Suprapubic skin (tissue), 4 donors: ENCODE measurements at regions not wholly inside any gene's neighbourhood (a gene's known extent, or its start where the extent isn't known, plus 50 kb on each side); places are given as distances from the start of the nearest gene placed in this dataset.
"Not testable (repeated sequence)": the region's sequence is repeated elsewhere in the genome, so short reads cannot be mapped to it uniquely, and the experiment has no call there.

Experiments used
- DNase-seq, 2 donors: peaks; one replicate each; pipeline ENCODE4 v3.0.0-alpha.2; 2019; ENCODE audit warnings: low spot score in 2 of 2
- H3K27ac ChIP-seq: fragments of 200-600 bp; sonication (generic); one replicate; pipeline ENCODE4 v1.5.1; 2019
- H3K27me3 ChIP-seq: fragments of 200-600 bp; sonication (generic); one replicate; pipeline ENCODE4 v1.5.1; 2019
- H3K36me3 ChIP-seq: fragments of 200-600 bp; sonication (generic); one replicate; pipeline ENCODE4 v1.5.1; 2019
- H3K4me1 ChIP-seq: fragments of 200-600 bp; sonication (generic); one replicate; pipeline ENCODE4 v1.5.1; 2019
- H3K4me3 ChIP-seq: fragments of 200-600 bp; sonication (generic); one replicate; pipeline ENCODE4 v1.5.1; 2019; ENCODE audit warnings: mild to moderate bottlenecking
- H3K9me3 ChIP-seq: fragments of 200-600 bp; sonication (generic); one replicate; pipeline ENCODE4 v1.5.1; 2019
- EP300 ChIP-seq: sonication (generic); formaldehyde crosslinking; IDR thresholded peaks from one replicate; pipeline ENCODE4 v1.6.1; 2017; ENCODE audit warnings: antibody characterized with exemption
- POLR2A ChIP-seq, 2 donors: fragments of 450-650 bp; IDR thresholded peaks; one replicate each; pipeline ENCODE4 v1.6.1; 2017; ENCODE audit warnings: antibody characterized with exemption in 2 of 2, mild to moderate bottlenecking in 2 of 2, moderate library complexity in 2 of 2
- POLR2AphosphoS5 ChIP-seq, 3 donors: sonication (generic); formaldehyde crosslinking; IDR thresholded peaks; one replicate each; pipeline ENCODE4 v1.6.1; 2017; ENCODE audit warnings: antibody characterized with exemption in 3 of 3
- WGBS: methylation state at CpG from one replicate; pipeline ENCODE4 v1.1.5; 2018; 5-methylcytosine and 5-hydroxymethylcytosine counted together
- TF ChIP-seq, protein P1 (sequence below), 2 donors: fragments of 200-600 bp in 1 of 2; fragments of 450-650 bp in 1 of 2; sonication (generic) in 1 of 2; IDR thresholded peaks; one replicate each; pipeline ENCODE4 v1.5.1; 2016 to 2019; ENCODE audit warnings: antibody characterized with exemption in 2 of 2, mild to moderate bottlenecking in 1 of 2, moderate library complexity in 1 of 2

DNA sequence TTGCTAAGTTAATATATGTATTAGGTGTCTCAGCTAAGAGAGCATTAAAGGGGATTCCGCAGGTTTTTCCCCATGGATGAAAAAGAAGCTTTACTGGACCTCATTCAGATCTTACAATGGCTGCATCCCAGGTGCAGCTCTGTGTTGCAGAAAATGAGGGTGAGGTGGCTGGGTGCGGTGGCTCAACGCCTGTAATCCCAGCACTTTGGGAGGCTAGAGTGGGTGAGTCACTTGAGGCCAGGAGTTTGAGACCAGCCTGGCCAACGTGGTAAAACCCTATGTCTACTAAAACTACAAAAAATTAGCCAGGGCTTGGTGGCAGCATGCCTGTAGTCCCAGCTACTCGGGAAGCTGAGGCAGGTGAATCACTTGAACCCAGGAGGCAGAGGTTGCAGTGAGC lies 58.5 kb upstream of the MORC3 start:
- Histone ChIP-seq H3K9me3 (no peaks in the 10 kb centered on the region), H3K36me3 (peaks cover 19% of the 10 kb centered on the region), H3K27me3 (no peaks in the 10 kb centered on the region), H3K27ac (no peak overlapping the region), H3K4me1 (no peaks in the 10 kb centered on the region), H3K4me3 (no peak overlapping the region)
- 88% methylated on average over 5 of the region's 5 CpGs for WGBS
- DNase-seq, result no peak
- TF ChIP-seq POLR2AphosphoS5 (IDR thresholded peaks at IDR 0.05) (no peak), POLR2A (IDR thresholded peaks at IDR 0.05) (no peak), EP300 (no peak)
- TF ChIP-seq, protein P1, sequence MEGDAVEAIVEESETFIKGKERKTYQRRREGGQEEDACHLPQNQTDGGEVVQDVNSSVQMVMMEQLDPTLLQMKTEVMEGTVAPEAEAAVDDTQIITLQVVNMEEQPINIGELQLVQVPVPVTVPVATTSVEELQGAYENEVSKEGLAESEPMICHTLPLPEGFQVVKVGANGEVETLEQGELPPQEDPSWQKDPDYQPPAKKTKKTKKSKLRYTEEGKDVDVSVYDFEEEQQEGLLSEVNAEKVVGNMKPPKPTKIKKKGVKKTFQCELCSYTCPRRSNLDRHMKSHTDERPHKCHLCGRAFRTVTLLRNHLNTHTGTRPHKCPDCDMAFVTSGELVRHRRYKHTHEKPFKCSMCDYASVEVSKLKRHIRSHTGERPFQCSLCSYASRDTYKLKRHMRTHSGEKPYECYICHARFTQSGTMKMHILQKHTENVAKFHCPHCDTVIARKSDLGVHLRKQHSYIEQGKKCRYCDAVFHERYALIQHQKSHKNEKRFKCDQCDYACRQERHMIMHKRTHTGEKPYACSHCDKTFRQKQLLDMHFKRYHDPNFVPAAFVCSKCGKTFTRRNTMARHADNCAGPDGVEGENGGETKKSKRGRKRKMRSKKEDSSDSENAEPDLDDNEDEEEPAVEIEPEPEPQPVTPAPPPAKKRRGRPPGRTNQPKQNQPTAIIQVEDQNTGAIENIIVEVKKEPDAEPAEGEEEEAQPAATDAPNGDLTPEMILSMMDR (IDR thresholded peaks at IDR 0.05), result no peak

DNA sequence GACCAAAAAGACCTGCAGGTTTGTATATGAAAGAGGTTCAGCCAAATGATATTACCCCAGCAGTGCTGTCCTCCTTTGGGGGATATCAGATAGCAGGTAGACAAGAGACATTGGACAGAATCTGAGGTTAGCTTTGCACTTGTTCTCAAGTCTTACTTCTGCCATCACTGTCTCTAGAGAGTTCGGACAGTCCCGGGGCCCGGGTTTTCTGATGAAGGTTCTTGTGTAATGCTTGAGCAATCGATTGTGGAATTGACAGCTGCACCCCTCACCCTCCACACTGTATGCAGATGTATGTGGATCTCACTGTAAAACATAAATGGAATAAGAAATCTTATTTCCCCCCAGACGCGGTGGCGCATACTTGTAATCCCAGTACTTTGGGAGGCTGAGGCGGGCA lies 56.2 kb upstream of the MORC3 start:
- peaks cover 27% of the 10 kb centered on the region for H3K36me3 ChIP-seq
- TF ChIP-seq, protein P1 (IDR thresholded peaks at IDR 0.05), result no peak
- no peak for TF ChIP-seq POLR2AphosphoS5 (IDR thresholded peaks at IDR 0.05)
- TF ChIP-seq POLR2A (IDR thresholded peaks at IDR 0.05), result no peak
- no peak for TF ChIP-seq EP300
- H3K9me3 ChIP-seq, result no peaks in the 10 kb centered on the region
- H3K27me3 ChIP-seq, result no peaks in the 10 kb centered on the region
- no peak overlapping the region for H3K27ac ChIP-seq
- H3K4me3 ChIP-seq, result no peak overlapping the region
- H3K4me1 ChIP-seq, result no peaks in the 10 kb centered on the region
- no peak for DNase-seq
- WGBS, result 92% methylated on average over 8 of the region's 8 CpGs

DNA sequence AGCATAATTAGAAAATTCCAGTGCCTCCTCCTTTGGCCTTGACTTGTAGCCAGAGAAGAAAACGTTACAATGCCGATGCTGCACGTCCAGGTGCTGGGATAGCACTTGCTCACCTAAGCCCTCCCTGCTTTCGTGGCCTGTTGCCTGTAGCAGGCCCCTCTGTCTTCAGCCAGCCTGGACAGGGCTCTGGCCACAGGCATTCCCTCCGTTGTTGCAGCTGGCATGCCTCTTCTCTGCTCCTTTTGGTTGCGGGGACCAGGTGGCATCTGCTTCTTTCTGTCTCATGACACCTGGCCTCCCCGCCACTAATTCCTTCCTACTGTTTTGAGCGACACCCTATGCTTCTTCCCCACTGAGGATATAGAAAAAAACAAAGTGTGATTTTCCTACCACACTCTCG lies 54.6 kb upstream of the MORC3 start:
- Histone ChIP-seq H3K27me3 (no peaks in the 10 kb centered on the region), H3K4me1 (no peaks in the 10 kb centered on the region), H3K36me3 (peaks cover 30% of the 10 kb centered on the region), H3K9me3 (no peaks in the 10 kb centered on the region), H3K4me3 (no peak overlapping the region), H3K27ac (no peak overlapping the region)
- no peak for DNase-seq
- TF ChIP-seq POLR2AphosphoS5 (IDR thresholded peaks at IDR 0.05), result no peak
- TF ChIP-seq EP300, result no peak
- TF ChIP-seq, protein P1 (IDR thresholded peaks at IDR 0.05), result no peak
- no peak for TF ChIP-seq POLR2A (IDR thresholded peaks at IDR 0.05)
- 92% methylated on average over 9 of the region's 9 CpGs for WGBS

DNA sequence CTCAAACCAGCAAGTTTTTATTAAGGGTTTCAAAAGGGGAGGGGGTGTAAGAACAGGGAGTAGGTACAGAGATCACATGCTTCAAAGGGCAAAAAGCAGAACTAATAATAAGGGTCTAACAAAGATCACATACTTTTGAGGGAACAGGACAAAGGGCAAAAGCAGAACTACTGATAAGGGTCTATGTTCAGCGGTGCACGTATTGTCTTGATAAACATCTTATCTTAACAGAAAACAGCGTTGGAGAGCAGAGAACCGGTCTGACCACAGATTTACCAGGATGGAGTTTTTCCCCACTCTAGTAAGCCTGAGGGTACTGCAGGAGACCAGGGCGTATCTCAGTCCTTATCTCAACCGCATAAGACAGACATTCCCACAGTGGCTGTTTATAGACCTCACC lies 52.2 kb upstream of the MORC3 start:
- not testable (repeated sequence) for H3K9me3 ChIP-seq, H3K4me3 ChIP-seq, H3K27me3 ChIP-seq, H3K27ac ChIP-seq, H3K4me1 ChIP-seq, DNase-seq
- peaks cover 30% of the 10 kb centered on the region for H3K36me3 ChIP-seq
- WGBS, result 44% methylated on average over 6 of the region's 6 CpGs

DNA sequence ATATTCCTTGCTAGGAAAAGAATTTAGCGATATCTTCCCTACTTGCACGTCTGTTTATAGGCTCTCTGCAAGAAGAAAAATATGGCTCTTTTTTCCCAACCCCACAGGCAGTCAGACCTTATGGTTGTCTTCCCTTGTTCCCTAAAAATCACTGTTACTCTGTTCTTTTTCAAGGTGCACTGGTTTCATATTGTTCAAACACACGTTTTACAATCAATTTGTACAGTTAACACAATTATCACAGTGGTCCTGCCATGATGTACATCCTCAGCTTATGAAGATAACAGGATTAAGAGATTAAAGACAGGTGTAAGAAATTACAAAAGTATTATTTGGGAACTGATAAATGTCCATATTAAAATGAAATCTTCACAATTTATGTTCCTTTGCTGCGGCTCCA lies 51.7 kb upstream of the MORC3 start:
- H3K27me3 ChIP-seq, H3K4me1 ChIP-seq, DNase-seq, H3K4me3 ChIP-seq, H3K27ac ChIP-seq, H3K9me3 ChIP-seq: not testable (repeated sequence)
- WGBS, result 77% methylated on average over 4 of the region's 4 CpGs
- H3K36me3 ChIP-seq, result peaks cover 30% of the 10 kb centered on the region
